ENCODE measurements at regions not wholly inside any gene's neighbourhood (a gene's known extent, or its start where the extent isn't known, plus 50 kb on each side); places are given as distances from the start of the nearest gene placed in this dataset.
A peak's percentile ranks its signal among the peaks of the same experiment; 100 is the strongest.

- peak in 2 of 3 experiments; percentile 21 to 51 for TF ChIP-seq CTCF (optimal IDR thresholded peaks at IDR 0.05 in 1 of 3, IDR thresholded peaks at IDR 0.05 in 1 of 3, conservative IDR thresholded peaks at IDR 0.05 in 1 of 3; ENCODE audit: extremely low read depth in 1 of 3, insufficient read depth in 2 of 3, low read length in 3 of 3)
- TF ChIP-seq EZH2 (IDR thresholded peaks at IDR 0.05; ENCODE audit: low read length), result no peak
Observed at GRCh38 chr10:88091490-88092061, 228.2 kb downstream of the PTEN start.
